Mesenchymal stem cell (in vitro differentiated cells and primary cell): ENCODE measurements at regions not wholly inside any gene's neighbourhood (a gene's known extent, or its start where the extent isn't known, plus 50 kb on each side); places are given as distances from the start of the nearest gene placed in this dataset.

ENCODE experiments used
- DNase-seq: peaks from one replicate; pipeline ENCODE4 v3.0.0-alpha.2; 2013
- H2AFZ ChIP-seq: one replicate; pipeline ENCODE4 v1.6.1; 2013; ENCODE audit warnings: low read depth, mild to moderate bottlenecking, control low read depth, inconsistent platforms, low read length, moderate library complexity
- H2AK5ac ChIP-seq: 2 replicates; pipeline ENCODE4 v1.6.1; 2013; ENCODE audit warnings: low read length, moderate library complexity, mild to moderate bottlenecking, inconsistent platforms; ENCODE audit not compliant: severe bottlenecking
- H2BK120ac ChIP-seq: one replicate; pipeline ENCODE4 v1.6.1; 2013; ENCODE audit warnings: low read depth, mild to moderate bottlenecking, inconsistent platforms, low read length, moderate library complexity
- H2BK12ac ChIP-seq, 2 experiments: one replicate each; pipeline ENCODE4 v1.6.1; 2013; ENCODE audit warnings: inconsistent platforms in 2 of 2, low read length in 2 of 2, mild to moderate bottlenecking in 2 of 2, moderate library complexity in 2 of 2, control low read depth in 1 of 2
- H2BK15ac ChIP-seq: one replicate; pipeline ENCODE4 v1.6.1; 2013; ENCODE audit warnings: mild to moderate bottlenecking, low read depth, inconsistent platforms; ENCODE audit not compliant: poor library complexity, severe bottlenecking
- H2BK5ac ChIP-seq: 2 replicates; pipeline ENCODE4 v1.6.1; 2013; ENCODE audit warnings: low read depth, mild to moderate bottlenecking, low read length, control low read depth, inconsistent platforms; ENCODE audit not compliant: poor library complexity, severe bottlenecking
- H3K14ac ChIP-seq, 2 experiments: one replicate each; pipeline ENCODE4 v1.6.1; 2013; ENCODE audit warnings: inconsistent platforms in 2 of 2, low read length in 2 of 2, control low read depth in 1 of 2, mild to moderate bottlenecking in 1 of 2, moderate library complexity in 1 of 2
- H3K18ac ChIP-seq, 2 experiments: one replicate each; pipeline ENCODE4 v1.6.1; 2013; ENCODE audit warnings: inconsistent platforms in 2 of 2, low read length in 2 of 2, control low read depth in 1 of 2, low read depth in 1 of 2, mild to moderate bottlenecking in 1 of 2
- H3K23ac ChIP-seq, 2 experiments: one replicate each; pipeline ENCODE4 v1.6.1; 2013; ENCODE audit warnings: inconsistent platforms in 2 of 2, low read length in 2 of 2, mild to moderate bottlenecking in 2 of 2, moderate library complexity in 2 of 2, control low read depth in 1 of 2
- H3K27ac ChIP-seq: 2 replicates; pipeline ENCODE4 v1.5.1; 2013; ENCODE audit warnings: mild to moderate bottlenecking, moderate library complexity, low read length, control low read depth, inconsistent platforms; ENCODE audit not compliant: poor library complexity, severe bottlenecking
- H3K27me3 ChIP-seq, 2 experiments: 2 replicates each; pipeline versions ENCODE4 v1.6.1 to v1.7.0; 2013; ENCODE audit warnings: low read length in 2 of 2, mild to moderate bottlenecking in 2 of 2, moderate library complexity in 2 of 2, control low read depth in 1 of 2, inconsistent platforms in 1 of 2; ENCODE audit not compliant: control insufficient read depth in 1 of 2, insufficient read depth in 1 of 2
- H3K36me3 ChIP-seq, 2 experiments: 2 replicates each; pipeline versions ENCODE4 v1.6.1 to v1.7.0; 2013; ENCODE audit warnings: low read length in 2 of 2, control low read depth in 1 of 2, inconsistent platforms in 1 of 2, low read depth in 1 of 2, mild to moderate bottlenecking in 1 of 2; ENCODE audit not compliant: insufficient read depth in 2 of 2, control insufficient read depth in 1 of 2
- H3K4ac ChIP-seq, 2 experiments: one replicate each; pipeline ENCODE4 v1.6.1; 2013; ENCODE audit warnings: inconsistent platforms in 2 of 2, low read length in 2 of 2, mild to moderate bottlenecking in 2 of 2, moderate library complexity in 2 of 2, control low read depth in 1 of 2, low read depth in 1 of 2
- H3K4me1 ChIP-seq: 2 replicates; pipeline ENCODE4 v1.6.1; 2013; ENCODE audit warnings: low read depth, low read length, control low read depth; ENCODE audit not compliant: control insufficient read depth, insufficient read depth
- H3K4me2 ChIP-seq: 2 replicates; pipeline ENCODE4 v1.6.1; 2013; ENCODE audit warnings: low read length, mild to moderate bottlenecking, inconsistent platforms; ENCODE audit not compliant: poor library complexity, severe bottlenecking
- H3K4me3 ChIP-seq, 2 experiments: 2 replicates each; pipeline versions ENCODE4 v1.5.1 to v1.7.0; 2013; ENCODE audit warnings: low read length in 2 of 2, mild to moderate bottlenecking in 2 of 2, control low read depth in 1 of 2, low read depth in 1 of 2; ENCODE audit not compliant: insufficient read depth in 1 of 2
- H3K79me1 ChIP-seq: replicated peaks from 2 replicates; pipeline ENCODE4 v1.6.1; 2013; ENCODE audit warnings: mild to moderate bottlenecking, control low read depth, low read length, inconsistent platforms; ENCODE audit not compliant: poor library complexity, severe bottlenecking
- H3K9ac ChIP-seq: 2 replicates; pipeline ENCODE4 v1.7.0; 2013; ENCODE audit warnings: mild to moderate bottlenecking, low read length, moderate library complexity
- H3K9me3 ChIP-seq: 2 replicates; pipeline ENCODE4 v1.7.0; 2013; ENCODE audit warnings: mild to moderate bottlenecking, low read length; ENCODE audit not compliant: control insufficient read depth
- H4K8ac ChIP-seq: one replicate; pipeline ENCODE4 v1.6.1; 2013; ENCODE audit warnings: inconsistent platforms, mild to moderate bottlenecking, low read length, moderate library complexity
- H4K91ac ChIP-seq: one replicate; pipeline ENCODE4 v1.6.1; 2013; ENCODE audit warnings: mild to moderate bottlenecking, low read length, inconsistent platforms
- WGBS: methylation state at CpG from one replicate; pipeline ENCODE4 v1.1.7; 2013; ENCODE audit warnings: mixed read lengths; 5-methylcytosine and 5-hydroxymethylcytosine counted together

DNA sequence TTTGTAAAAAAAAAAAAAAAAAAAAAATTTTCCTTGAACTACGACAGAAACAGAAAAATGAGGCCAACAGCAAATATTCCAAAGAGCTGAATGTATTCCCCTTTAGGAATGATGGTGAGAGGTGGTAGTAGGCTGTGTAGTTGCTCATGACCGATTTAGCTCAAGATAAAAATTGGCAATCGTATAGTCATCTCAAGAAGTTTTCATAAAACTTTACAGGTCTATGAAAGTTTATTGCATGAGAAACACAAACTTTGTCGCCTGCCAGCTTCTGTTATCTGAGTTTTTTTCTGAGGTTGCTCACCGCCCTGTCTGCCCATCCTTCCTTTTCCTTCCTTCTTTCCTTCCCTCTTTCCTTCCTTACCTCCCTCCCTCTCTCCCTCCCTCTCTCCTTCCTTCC is 605.5 kb downstream of the BCL11B start:
- Histone ChIP-seq H3K36me3 (no peaks in the 10 kb centered on the region), H2AFZ (no peak overlapping the region), H3K9ac (no peak overlapping the region), H3K23ac (no peak overlapping the region), H4K91ac (no peak overlapping the region), H3K4ac (no peak overlapping the region), H3K4me3 (no peak overlapping the region), H3K18ac (no peak overlapping the region), H2AK5ac (no peak overlapping the region), H4K8ac (no peak overlapping the region), H3K14ac (no peak overlapping the region), H3K27me3 (no peaks in the 10 kb centered on the region), H3K4me2 (no peak overlapping the region), H2BK12ac (no peak overlapping the region), H3K79me1 (no peaks in the 10 kb centered on the region), H3K4me1 (no peaks in the 10 kb centered on the region), H2BK15ac (no peak overlapping the region), H2BK120ac (no peak overlapping the region), H3K9me3 (peaks cover 4% of the 10 kb centered on the region), H2BK5ac (no peak overlapping the region), H3K27ac (no peak overlapping the region)
- DNase-seq, result no peak
- 52% methylated on average over 3 of the region's 5 CpGs for WGBS

DNA sequence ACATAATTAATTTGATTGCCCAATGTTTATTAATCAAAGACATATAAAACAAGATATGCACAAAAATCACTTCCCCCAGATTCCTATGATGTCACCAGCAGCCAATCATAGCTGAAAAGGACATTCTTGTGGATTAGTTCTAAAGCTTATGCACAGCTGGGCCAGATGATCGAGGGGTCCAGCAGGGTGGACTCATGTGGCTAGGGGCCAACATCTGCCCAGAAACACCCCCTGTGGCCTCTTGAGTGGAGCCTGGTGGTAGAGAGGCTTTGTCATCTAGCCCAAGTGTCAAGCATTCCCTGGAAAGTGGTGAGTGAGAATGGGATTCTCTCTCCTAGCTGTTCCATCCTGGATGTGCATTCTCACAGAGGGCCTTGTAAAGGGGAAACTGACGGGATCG is 590.0 kb downstream of the BCL11B start:
- Histone ChIP-seq H2BK12ac (no peak overlapping the region), H3K4me1 (no peaks in the 10 kb centered on the region), H3K18ac (no peak overlapping the region), H4K91ac (no peak overlapping the region), H3K4me2 (no peak overlapping the region), H3K27ac (no peak overlapping the region), H3K79me1 (no peaks in the 10 kb centered on the region), H3K9me3 (peaks cover 3% of the 10 kb centered on the region), H2AFZ (no peak overlapping the region), H2BK120ac (no peak overlapping the region), H4K8ac (no peak overlapping the region), H2BK5ac (no peak overlapping the region), H3K4me3 (no peak overlapping the region), H2AK5ac (no peak overlapping the region), H3K4ac (no peak overlapping the region), H3K27me3 (no peaks in the 10 kb centered on the region), H3K14ac (no peak overlapping the region), H3K9ac (no peak overlapping the region), H2BK15ac (no peak overlapping the region), H3K23ac (no peak overlapping the region), H3K36me3 (no peaks in the 10 kb centered on the region)
- 71% methylated on average over 3 of the region's 3 CpGs for WGBS
- DNase-seq, result no peak

DNA sequence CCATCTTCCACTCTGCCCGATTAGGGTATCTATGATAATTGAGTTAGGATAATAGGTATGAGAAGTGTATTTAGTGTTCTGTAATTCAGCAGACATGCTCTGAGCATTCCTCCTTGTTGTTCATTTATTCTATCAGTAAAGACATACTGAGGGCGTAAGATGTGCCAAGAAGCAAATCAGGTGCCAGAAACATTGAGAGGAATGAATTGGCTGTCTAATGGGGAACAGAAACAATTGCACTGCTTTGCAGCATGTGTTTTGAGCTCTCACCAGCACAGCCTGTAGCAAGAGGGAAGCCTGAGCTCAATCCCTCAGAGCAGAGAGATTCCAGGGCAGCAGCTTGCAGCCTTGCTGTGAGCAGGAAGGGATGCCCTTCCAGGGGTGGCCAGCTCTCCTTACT is 589.3 kb downstream of the BCL11B start:
- Histone ChIP-seq H2BK120ac (no peak overlapping the region), H2BK15ac (no peak overlapping the region), H3K27ac (no peak overlapping the region), H3K4me3 (no peak overlapping the region), H3K4me1 (no peaks in the 10 kb centered on the region), H3K9me3 (no peaks in the 10 kb centered on the region), H3K23ac (no peak overlapping the region), H2BK12ac (no peak overlapping the region), H3K4me2 (no peak overlapping the region), H3K27me3 (no peaks in the 10 kb centered on the region), H3K79me1 (no peaks in the 10 kb centered on the region), H2BK5ac (no peak overlapping the region), H3K14ac (no peak overlapping the region), H3K18ac (no peak overlapping the region), H2AFZ (no peak overlapping the region), H3K36me3 (no peaks in the 10 kb centered on the region), H4K91ac (no peak overlapping the region), H3K9ac (no peak overlapping the region), H2AK5ac (no peak overlapping the region), H3K4ac (no peak overlapping the region), H4K8ac (no peak overlapping the region)
- no peak for DNase-seq
- WGBS, result 82% methylated on average over 2 of the region's 2 CpGs

DNA sequence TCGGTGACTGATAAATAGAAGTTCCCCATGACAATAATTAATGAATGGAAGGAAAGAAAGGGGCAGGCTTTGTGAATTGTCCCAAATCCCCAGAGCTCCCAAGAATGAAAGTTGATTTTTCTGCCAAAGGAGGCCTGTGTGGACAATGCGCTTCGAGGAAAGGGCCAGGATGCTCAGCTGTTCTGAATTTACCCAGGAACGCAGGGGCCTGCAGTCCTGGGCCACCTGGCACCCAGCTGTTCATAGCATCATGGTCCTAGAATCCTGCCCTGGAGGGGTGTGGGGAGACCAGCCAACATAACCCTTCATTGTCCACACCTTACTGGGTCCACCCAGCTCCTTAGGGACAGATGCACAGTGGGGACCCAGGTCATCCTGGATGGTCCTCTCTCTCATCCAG is 587.5 kb downstream of the BCL11B start:
- Histone ChIP-seq H2BK120ac (no peak overlapping the region), H2AK5ac (no peak overlapping the region), H3K4me3 (no peak overlapping the region), H4K91ac (no peak overlapping the region), H3K36me3 (no peaks in the 10 kb centered on the region), H3K4ac (no peak overlapping the region), H2AFZ (no peak overlapping the region), H3K9me3 (no peaks in the 10 kb centered on the region), H2BK15ac (no peak overlapping the region), H3K27ac (no peak overlapping the region), H2BK5ac (no peak overlapping the region), H3K9ac (no peak overlapping the region), H3K4me2 (no peak overlapping the region), H3K27me3 (no peaks in the 10 kb centered on the region), H3K14ac (no peak overlapping the region), H2BK12ac (no peak overlapping the region), H3K79me1 (no peaks in the 10 kb centered on the region), H4K8ac (no peak overlapping the region), H3K23ac (no peak overlapping the region), H3K18ac (no peak overlapping the region), H3K4me1 (no peaks in the 10 kb centered on the region)
- no peak for DNase-seq
- 84% methylated on average over 4 of the region's 4 CpGs for WGBS
